OCI-LY3 (cell line): ENCODE measurements at regions not wholly inside any gene's neighbourhood (a gene's known extent, or its start where the extent isn't known, plus 50 kb on each side); places are given as distances from the start of the nearest gene placed in this dataset.

Source experiments
- H2AFZ ChIP-seq: fragments of 200-600, 300-600 bp; shearing (Covaris generic); 2 replicates; pipeline ENCODE4 v1.6.0; 2014; ENCODE audit warnings: antibody characterized with exemption, low read depth, low read length
- H3K27ac ChIP-seq: fragments of 200-600, 300-600 bp; sonication (generic); 2 replicates; pipeline ENCODE4 v1.5.1; 2014; ENCODE audit warnings: mild to moderate bottlenecking, low read length, moderate library complexity, mixed read lengths
- H3K27me3 ChIP-seq: fragments of 200-600, 300-600 bp; sonication (generic); 2 replicates; pipeline ENCODE4 v1.6.1; 2014; ENCODE audit warnings: low read depth, low read length, mixed read lengths
- H3K36me3 ChIP-seq: fragments of 200-600, 300-600 bp; sonication (generic); replicated peaks from 2 replicates; pipeline ENCODE3; 2014; ENCODE audit warnings: low read depth, low read length, mixed read lengths
- H3K4me1 ChIP-seq: fragments of 300-600, 200-600 bp; sonication (generic); 2 replicates; pipeline ENCODE4 v1.6.1; 2014; ENCODE audit warnings: low read length, mixed read lengths
- H3K4me2 ChIP-seq: fragments of 200-600, 300-600 bp; sonication (generic); 2 replicates; pipeline ENCODE4 v1.6.1; 2014; ENCODE audit warnings: low read length, mixed read lengths
- H3K4me3 ChIP-seq: fragments of 300-600, 200-600 bp; sonication (generic); 2 replicates; pipeline ENCODE4 v1.5.1; 2014; ENCODE audit warnings: antibody characterized with exemption, mild to moderate bottlenecking, low read length, moderate library complexity
- H3K79me2 ChIP-seq: fragments of 300-600, 200-600 bp; shearing (Covaris generic); 2 replicates; pipeline ENCODE4 v1.6.1; 2014; ENCODE audit warnings: mild to moderate bottlenecking, low read length, mixed read lengths
- H3K9ac ChIP-seq: fragments of 300-600, 200-600 bp; shearing (Covaris generic); 2 replicates; pipeline ENCODE4 v1.6.0; 2014; ENCODE audit warnings: mild to moderate bottlenecking, low read length, moderate library complexity
- H3K9me3 ChIP-seq: fragments of 200-600, 300-600 bp; shearing (Covaris generic); 2 replicates; pipeline ENCODE4 v1.6.1; 2014; ENCODE audit warnings: low read length, mixed read lengths; ENCODE audit not compliant: insufficient read depth
- H4K20me1 ChIP-seq: fragments of 200-600, 300-600 bp; sonication (generic); 2 replicates; pipeline ENCODE4 v1.6.1; 2016; ENCODE audit warnings: low read length, mixed read lengths; ENCODE audit not compliant: insufficient read depth
- CTCF ChIP-seq: fragments of 200-600, 300-600 bp; sonication (generic); IDR thresholded peaks from 2 replicates; pipeline ENCODE4 v1.5.1; 2014; ENCODE audit warnings: antibody characterized with exemption, low read length, low read depth
- EZH2phosphoT487 ChIP-seq: fragments of 200-600 bp; shearing (Covaris generic); IDR thresholded peaks from 2 replicates; pipeline ENCODE4 v1.6.1; 2018; ENCODE audit warnings: antibody characterized with exemption, mixed run types, low read depth

DNA sequence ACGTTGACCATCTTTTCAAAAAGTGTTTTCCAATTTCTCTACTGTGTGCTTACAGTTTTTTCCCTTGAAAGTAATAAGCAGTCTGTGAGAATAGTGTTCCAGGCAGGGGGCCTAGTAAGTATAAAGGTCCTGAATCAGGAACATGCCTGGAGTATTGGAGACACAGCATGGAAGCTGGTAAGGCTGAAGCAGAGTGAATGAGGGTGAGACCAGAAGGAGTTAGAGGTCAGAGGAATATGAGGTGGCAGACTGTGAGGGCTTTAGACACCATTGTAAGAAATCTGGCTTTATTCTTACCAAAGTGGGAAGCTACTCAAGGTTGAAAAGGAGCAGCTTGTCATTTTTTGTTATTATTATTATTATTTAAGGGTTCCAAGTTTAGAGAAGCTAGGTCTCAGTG, 107.4 kb downstream of the CT47B1 start:
- H2AFZ ChIP-seq = no peak overlapping the region
- H3K9me3 ChIP-seq = no peaks in the 10 kb centered on the region
- no peaks in the 10 kb centered on the region for H3K79me2 ChIP-seq
- H3K4me2 ChIP-seq = no peak overlapping the region
- TF ChIP-seq CTCF (no peak), EZH2phosphoT487 (no peak)
- no peak overlapping the region for H3K27ac ChIP-seq
- peaks cover 5% of the 10 kb centered on the region for H3K4me1 ChIP-seq
- no peaks in the 10 kb centered on the region for H3K27me3 ChIP-seq
- H3K4me3 ChIP-seq = no peak overlapping the region
- no peaks in the 10 kb centered on the region for H3K36me3 ChIP-seq
- no peak overlapping the region for H3K9ac ChIP-seq
- no peaks in the 10 kb centered on the region for H4K20me1 ChIP-seq

GRCh38 chrX:120763269-120763668, 112.4 kb downstream of the CT47B1 start:
- H2AFZ ChIP-seq = no peak overlapping the region

GRCh38 chrX:120761810-120762209, 113.9 kb downstream of the CT47B1 start:
- TF ChIP-seq CTCF (no peak), EZH2phosphoT487 (no peak)
- Histone ChIP-seq H2AFZ (no peak overlapping the region), H3K9me3 (no peaks in the 10 kb centered on the region), H3K4me3 (no peak overlapping the region), H3K27me3 (no peaks in the 10 kb centered on the region), H3K36me3 (no peaks in the 10 kb centered on the region), H3K9ac (no peak overlapping the region), H3K4me1 (no peaks in the 10 kb centered on the region), H4K20me1 (no peaks in the 10 kb centered on the region), H3K79me2 (no peaks in the 10 kb centered on the region), H3K4me2 (no peak overlapping the region), H3K27ac (no peak overlapping the region)

More at GRCh38 chrX:120763269-120763668, 112.4 kb downstream of the CT47B1 start:
- Histone ChIP-seq H3K9me3 (no peaks in the 10 kb centered on the region), H3K4me3 (no peak overlapping the region), H3K4me1 (no peaks in the 10 kb centered on the region), H3K9ac (no peak overlapping the region), H3K27ac (no peak overlapping the region), H3K27me3 (no peaks in the 10 kb centered on the region), H3K79me2 (no peaks in the 10 kb centered on the region), H3K4me2 (no peak overlapping the region), H3K36me3 (no peaks in the 10 kb centered on the region), H4K20me1 (no peaks in the 10 kb centered on the region)
- no peak for TF ChIP-seq CTCF
- no peak for TF ChIP-seq EZH2phosphoT487

DNA sequence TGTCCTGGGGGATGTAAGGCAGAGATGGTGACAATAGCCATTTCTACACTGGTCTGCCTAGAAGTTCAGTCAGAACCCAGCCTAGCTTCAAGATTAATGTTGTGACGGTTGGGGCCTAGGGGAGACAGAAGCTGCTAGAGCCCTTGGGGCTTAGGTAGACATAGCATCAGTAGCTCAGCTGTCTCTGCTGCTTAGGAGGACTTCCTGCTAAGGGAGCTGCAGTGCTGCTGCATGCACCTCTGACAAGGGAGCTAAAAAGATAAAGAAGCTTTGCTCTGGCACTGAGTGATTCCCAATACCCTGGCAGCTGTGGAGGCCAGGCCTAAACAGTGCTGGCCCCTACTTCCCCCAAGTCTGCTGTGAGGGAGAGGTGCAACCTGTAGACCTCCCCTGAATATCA, 116.0 kb downstream of the CT47B1 start:
- Histone ChIP-seq H3K9ac (no peak overlapping the region), H3K27me3 (no peaks in the 10 kb centered on the region), H3K4me1 (peaks cover 15% of the 10 kb centered on the region), H3K79me2 (no peaks in the 10 kb centered on the region), H3K36me3 (no peaks in the 10 kb centered on the region), H2AFZ (no peak overlapping the region), H3K27ac (no peak overlapping the region), H4K20me1 (no peaks in the 10 kb centered on the region), H3K9me3 (peaks cover 10% of the 10 kb centered on the region; the same call in 1 of the 2 replicates), H3K4me2 (no peak overlapping the region), H3K4me3 (no peak overlapping the region)
- TF ChIP-seq CTCF (no peak), EZH2phosphoT487 (no peak)
